C4-2B (cell line): ENCODE measurements at regions not wholly inside any gene's neighbourhood (a gene's known extent, or its start where the extent isn't known, plus 50 kb on each side); places are given as distances from the start of the nearest gene placed in this dataset.

ENCODE experiments used
- CTCF ChIP-seq: fragments of 450-650 bp; conservative IDR thresholded peaks from 2 replicates; pipeline ENCODE4 v1.5.1; 2017; ENCODE audit warnings: mild to moderate bottlenecking
- ZFX ChIP-seq: fragments of 450-650 bp; IDR thresholded peaks from 2 replicates; pipeline ENCODE4 v1.6.1; 2017

GRCh38 chr6:98024359-98024758 is 741.3 kb upstream of the MMS22L start:
- no peak for TF ChIP-seq CTCF
- no peak for TF ChIP-seq ZFX
